GM13976 (cell line): ENCODE measurements at regions not wholly inside any gene's neighbourhood (a gene's known extent, or its start where the extent isn't known, plus 50 kb on each side); places are given as distances from the start of the nearest gene placed in this dataset.

ENCODE experiments used
- DNase-seq: peaks from one replicate; pipeline ENCODE4 v3.0.0; 2012; ENCODE audit warnings: low spot score
- in situ Hi-C: fragments of 300-500 bp; cut with MboI; formaldehyde crosslinking; loops from one replicate; pipeline ENCODE4 v1.12.0; 2022; ENCODE audit warnings: low sequenced_read_pairs, mixed read lengths, inconsistent platforms; ENCODE audit not compliant: unreplicated experiment
- TF ChIP-seq, protein P1 (sequence below): IDR thresholded peaks from 2 replicates; pipeline ENCODE4 v1.5.1; 2012; ENCODE audit warnings: borderline replicate concordance, mild to moderate bottlenecking; ENCODE audit not compliant: insufficient read depth; ENCODE audit errors: extremely low read depth, missing control alignments, control extremely low read depth

DNA sequence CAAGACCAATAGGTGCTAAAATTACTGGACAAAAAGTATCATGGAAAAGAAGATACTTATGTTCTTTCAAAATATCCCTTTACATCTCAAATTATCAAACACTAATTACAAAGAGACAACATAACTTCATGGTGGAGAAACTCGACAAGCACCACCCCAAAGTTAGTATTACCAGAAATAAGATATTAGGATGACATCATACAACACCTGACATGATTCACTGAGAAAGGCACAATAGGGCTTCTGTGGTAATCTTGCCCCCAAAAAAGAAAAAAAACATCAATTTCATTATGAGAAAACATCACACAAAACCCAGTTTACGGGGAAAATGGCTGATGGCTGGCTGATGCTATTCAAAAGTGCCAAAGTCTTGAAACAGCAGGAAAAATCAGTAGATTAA lies 1781.7 kb upstream of the PCDH10 start:
- DNase-seq: no peak
- in situ Hi-C loops: no loop called here
- TF ChIP-seq, protein P1, sequence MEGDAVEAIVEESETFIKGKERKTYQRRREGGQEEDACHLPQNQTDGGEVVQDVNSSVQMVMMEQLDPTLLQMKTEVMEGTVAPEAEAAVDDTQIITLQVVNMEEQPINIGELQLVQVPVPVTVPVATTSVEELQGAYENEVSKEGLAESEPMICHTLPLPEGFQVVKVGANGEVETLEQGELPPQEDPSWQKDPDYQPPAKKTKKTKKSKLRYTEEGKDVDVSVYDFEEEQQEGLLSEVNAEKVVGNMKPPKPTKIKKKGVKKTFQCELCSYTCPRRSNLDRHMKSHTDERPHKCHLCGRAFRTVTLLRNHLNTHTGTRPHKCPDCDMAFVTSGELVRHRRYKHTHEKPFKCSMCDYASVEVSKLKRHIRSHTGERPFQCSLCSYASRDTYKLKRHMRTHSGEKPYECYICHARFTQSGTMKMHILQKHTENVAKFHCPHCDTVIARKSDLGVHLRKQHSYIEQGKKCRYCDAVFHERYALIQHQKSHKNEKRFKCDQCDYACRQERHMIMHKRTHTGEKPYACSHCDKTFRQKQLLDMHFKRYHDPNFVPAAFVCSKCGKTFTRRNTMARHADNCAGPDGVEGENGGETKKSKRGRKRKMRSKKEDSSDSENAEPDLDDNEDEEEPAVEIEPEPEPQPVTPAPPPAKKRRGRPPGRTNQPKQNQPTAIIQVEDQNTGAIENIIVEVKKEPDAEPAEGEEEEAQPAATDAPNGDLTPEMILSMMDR: no peak

DNA sequence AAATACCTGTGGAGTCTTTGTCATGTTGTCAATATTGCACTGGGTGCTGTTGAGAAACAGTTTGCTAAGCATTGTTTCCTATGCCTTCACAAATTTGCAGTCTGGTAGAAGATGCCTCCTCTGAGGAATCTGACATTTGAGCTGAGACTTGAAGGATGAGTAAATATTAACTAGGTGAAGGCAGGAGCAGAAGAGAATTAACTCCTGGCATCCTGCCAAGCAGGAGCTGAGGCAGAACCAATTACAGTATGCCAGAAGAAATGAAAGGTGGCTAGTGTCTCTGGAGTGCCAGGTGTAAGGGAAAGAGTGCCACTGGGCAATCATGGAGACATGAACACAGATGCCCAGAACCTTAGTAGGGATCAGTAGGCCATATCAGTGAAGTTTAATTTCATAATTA lies 1778.2 kb upstream of the PCDH10 start:
- in situ Hi-C loops: no loop called here
- TF ChIP-seq, protein P1: no peak
- DNase-seq: no peak

DNA sequence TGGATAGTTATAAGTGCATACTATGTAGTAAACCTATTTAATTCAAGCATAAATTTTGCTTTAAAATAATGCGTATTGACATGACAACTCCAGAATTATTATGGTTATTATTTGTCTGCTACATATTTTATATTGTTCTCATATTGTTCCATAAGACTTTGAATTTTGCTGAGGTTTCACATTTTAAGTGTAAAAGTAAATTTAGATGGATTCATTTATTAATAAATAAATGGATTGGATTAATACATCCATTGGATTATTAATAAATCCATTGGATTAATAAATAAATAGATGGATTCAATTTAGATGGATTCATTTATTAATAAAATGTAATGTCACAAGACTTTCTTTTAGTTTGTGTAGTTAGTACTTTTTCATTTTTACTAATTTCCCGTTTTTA lies 1768.0 kb upstream of the PCDH10 start:
- no peak for DNase-seq
- in situ Hi-C loops: no loop called here
- TF ChIP-seq, protein P1: no peak

DNA sequence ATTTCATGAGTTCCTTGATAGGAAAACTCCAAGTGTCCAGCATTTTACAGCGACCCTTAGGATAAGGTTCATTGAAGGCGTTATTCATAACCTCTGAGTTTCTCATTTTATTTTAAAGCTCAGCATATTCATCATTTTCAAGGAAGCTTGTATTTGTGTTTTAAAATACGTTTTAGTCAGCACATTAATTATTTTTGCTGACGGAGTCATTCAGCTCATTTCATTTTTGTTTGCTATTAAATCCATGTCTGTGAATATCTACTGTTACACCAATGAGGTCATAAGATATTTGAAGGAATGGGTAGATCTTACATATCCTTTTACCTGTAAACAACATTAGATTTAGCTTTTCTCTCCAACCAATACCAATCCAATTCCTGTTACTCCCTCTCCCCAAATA lies 1766.3 kb upstream of the PCDH10 start:
- in situ Hi-C loops: no loop called here
- no peak for DNase-seq
- TF ChIP-seq, protein P1: no peak

DNA sequence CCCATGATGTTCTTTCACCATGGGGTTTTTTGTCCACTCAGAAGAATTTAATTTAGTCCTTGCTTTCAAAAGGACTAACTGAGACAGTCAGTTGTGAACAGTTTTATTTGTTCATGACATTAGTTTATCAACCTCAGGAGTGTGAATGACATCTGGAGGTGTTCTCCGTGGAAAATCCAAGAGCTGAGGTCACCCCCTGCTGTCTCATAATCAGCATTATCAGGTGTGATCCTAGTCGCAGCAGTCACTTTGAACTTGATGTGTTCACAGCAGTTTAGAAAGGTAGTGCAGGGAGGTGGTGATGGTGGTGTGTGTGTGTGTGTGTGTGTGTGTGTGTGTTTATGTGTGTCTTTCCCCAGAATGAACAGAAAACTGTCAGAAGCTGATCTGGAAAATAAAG lies 1760.8 kb upstream of the PCDH10 start:
- DNase-seq: no peak
- TF ChIP-seq, protein P1: no peak
- in situ Hi-C loops: no loop called here

DNA sequence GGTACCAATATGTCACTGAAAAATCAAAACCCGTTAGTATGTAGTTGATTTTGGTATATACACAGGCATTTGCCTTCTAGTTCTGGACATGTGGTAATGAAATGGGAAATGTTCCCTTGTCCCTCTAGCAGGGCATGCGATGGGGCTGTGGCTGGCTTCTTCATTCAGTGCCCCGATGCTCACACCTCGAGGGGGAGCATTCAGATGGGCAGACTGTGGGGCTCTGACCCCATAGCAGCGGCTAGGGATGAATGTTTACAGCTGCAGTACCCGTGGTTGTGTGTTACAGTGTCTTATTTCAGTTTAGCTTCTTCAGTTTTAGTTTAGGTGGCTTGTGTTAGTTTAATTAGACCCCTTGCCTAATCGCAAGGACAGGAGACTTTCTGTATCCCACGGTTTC lies 1741.0 kb upstream of the PCDH10 start:
- TF ChIP-seq, protein P1: no peak
- no peak for DNase-seq
- in situ Hi-C loops: no loop called here

DNA sequence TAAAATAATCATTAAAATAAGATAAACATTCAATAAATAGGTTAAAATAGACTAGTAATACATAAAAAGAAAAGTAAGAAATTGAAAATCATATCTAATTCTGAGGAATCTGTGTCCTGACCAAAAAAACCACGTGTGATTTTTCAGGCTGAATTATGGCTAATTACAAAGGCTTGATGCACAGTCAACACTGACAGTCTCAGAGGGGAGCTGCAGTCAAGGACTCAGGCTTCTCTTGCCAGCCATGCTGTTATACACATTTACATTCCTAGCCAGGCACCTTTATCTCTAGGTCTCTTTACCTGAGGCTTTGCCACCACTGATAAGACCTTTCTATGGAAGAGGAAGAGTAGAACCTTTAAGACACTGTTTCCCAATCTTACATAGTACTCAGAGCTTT lies 1737.7 kb upstream of the PCDH10 start:
- no peak for DNase-seq
- in situ Hi-C loops: no loop called here
- TF ChIP-seq, protein P1: no peak
